H1 (cell line): ENCODE measurements at regions not wholly inside any gene's neighbourhood (a gene's known extent, or its start where the extent isn't known, plus 50 kb on each side); places are given as distances from the start of the nearest gene placed in this dataset.

Experiments
- BACH1 ChIP-seq: IDR thresholded peaks from 2 replicates; pipeline ENCODE4 v1.6.1; 2012; ENCODE audit warnings: low read length, improper control_type of control experiment
- BRCA1 ChIP-seq: IDR thresholded peaks from 2 replicates; pipeline ENCODE4 v1.6.1; 2012; ENCODE audit warnings: low read depth, low read length, improper control_type of control experiment
- CREB1 ChIP-seq: IDR thresholded peaks from 2 replicates; pipeline ENCODE4 v1.6.1; 2012; ENCODE audit warnings: inconsistent platforms
- RXRA ChIP-seq: IDR thresholded peaks from 2 replicates; pipeline ENCODE4 v1.6.1; 2011; ENCODE audit warnings: low read depth, mild to moderate bottlenecking, low read length, moderate library complexity; ENCODE audit not compliant: insufficient read depth
- SP4 ChIP-seq: IDR thresholded peaks from 2 replicates; pipeline ENCODE4 v1.6.1; 2012; ENCODE audit warnings: low read length, inconsistent platforms
- TAF7 ChIP-seq: optimal IDR thresholded peaks from 2 replicates; pipeline ENCODE3; 2011; ENCODE audit warnings: low read depth, mild to moderate bottlenecking, inconsistent platforms, low read length, moderate library complexity, borderline replicate concordance
- TF ChIP-seq, protein P1 (sequence below): fragments of 300-600 bp; sonication (generic); IDR thresholded peaks from 2 replicates; pipeline ENCODE4 v1.7.1; 2012; ENCODE audit warnings: low read length, moderate library complexity, mild to moderate bottlenecking, inconsistent platforms; ENCODE audit not compliant: insufficient replicate concordance
- TF ChIP-seq, protein P2 (sequence below): IDR thresholded peaks from 2 replicates; pipeline ENCODE4 v1.6.1; 2011; ENCODE audit warnings: low read depth, mild to moderate bottlenecking, low read length; ENCODE audit not compliant: insufficient read depth
- TF ChIP-seq, protein P3 (sequence below): IDR thresholded peaks from 2 replicates; pipeline ENCODE4 v1.6.1; 2012; ENCODE audit warnings: inconsistent platforms

DNA sequence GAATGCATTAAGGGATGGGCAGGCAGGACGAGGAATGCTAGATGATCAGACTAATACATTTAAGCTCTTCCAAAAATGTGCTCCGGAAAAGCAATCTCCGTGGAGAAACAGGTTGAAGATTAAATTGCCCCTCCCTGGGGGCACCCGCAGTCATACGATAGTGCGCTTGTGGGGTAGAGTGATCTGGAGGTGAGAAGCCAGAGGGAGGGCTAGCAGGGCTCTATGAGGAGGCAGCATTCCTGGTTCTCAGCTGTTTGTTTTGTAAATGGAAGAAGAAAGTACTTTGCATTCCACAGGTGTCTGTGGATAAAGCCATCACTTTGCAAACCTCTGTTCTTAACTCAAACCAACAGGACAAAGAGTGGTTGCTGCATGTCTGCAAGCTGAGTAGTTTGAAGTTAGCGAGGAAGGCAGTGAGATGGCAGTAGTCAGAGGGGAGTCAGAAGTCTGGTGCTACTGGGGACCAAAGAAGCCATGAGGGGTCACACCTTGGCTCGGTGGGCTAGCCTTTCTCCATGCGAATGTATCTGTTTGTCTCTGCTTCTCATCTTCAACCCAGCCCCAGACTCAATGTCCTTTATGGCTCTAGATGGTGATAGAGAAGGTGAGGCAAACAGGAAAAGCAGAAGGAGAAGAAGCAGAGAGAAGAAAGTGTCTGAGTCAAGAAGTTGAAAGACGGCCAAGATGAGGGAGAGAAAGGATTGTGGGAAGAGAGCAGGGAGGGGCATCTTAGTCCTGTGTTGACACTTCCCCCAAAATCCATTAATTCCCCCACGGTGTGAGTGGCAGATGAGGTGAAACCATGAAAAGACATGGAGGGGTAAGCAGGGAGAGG is 65.2 kb upstream of the GJA8 start (continued):
- TF ChIP-seq CREB1 (no peak), BRCA1 (no peak), RXRA (no peak), SP4 (no peak), TAF7 (no peak), BACH1 (0 out of 2 replicates have a peak, but pooled peaks have one; percentile 47)
- TF ChIP-seq, protein P1, sequence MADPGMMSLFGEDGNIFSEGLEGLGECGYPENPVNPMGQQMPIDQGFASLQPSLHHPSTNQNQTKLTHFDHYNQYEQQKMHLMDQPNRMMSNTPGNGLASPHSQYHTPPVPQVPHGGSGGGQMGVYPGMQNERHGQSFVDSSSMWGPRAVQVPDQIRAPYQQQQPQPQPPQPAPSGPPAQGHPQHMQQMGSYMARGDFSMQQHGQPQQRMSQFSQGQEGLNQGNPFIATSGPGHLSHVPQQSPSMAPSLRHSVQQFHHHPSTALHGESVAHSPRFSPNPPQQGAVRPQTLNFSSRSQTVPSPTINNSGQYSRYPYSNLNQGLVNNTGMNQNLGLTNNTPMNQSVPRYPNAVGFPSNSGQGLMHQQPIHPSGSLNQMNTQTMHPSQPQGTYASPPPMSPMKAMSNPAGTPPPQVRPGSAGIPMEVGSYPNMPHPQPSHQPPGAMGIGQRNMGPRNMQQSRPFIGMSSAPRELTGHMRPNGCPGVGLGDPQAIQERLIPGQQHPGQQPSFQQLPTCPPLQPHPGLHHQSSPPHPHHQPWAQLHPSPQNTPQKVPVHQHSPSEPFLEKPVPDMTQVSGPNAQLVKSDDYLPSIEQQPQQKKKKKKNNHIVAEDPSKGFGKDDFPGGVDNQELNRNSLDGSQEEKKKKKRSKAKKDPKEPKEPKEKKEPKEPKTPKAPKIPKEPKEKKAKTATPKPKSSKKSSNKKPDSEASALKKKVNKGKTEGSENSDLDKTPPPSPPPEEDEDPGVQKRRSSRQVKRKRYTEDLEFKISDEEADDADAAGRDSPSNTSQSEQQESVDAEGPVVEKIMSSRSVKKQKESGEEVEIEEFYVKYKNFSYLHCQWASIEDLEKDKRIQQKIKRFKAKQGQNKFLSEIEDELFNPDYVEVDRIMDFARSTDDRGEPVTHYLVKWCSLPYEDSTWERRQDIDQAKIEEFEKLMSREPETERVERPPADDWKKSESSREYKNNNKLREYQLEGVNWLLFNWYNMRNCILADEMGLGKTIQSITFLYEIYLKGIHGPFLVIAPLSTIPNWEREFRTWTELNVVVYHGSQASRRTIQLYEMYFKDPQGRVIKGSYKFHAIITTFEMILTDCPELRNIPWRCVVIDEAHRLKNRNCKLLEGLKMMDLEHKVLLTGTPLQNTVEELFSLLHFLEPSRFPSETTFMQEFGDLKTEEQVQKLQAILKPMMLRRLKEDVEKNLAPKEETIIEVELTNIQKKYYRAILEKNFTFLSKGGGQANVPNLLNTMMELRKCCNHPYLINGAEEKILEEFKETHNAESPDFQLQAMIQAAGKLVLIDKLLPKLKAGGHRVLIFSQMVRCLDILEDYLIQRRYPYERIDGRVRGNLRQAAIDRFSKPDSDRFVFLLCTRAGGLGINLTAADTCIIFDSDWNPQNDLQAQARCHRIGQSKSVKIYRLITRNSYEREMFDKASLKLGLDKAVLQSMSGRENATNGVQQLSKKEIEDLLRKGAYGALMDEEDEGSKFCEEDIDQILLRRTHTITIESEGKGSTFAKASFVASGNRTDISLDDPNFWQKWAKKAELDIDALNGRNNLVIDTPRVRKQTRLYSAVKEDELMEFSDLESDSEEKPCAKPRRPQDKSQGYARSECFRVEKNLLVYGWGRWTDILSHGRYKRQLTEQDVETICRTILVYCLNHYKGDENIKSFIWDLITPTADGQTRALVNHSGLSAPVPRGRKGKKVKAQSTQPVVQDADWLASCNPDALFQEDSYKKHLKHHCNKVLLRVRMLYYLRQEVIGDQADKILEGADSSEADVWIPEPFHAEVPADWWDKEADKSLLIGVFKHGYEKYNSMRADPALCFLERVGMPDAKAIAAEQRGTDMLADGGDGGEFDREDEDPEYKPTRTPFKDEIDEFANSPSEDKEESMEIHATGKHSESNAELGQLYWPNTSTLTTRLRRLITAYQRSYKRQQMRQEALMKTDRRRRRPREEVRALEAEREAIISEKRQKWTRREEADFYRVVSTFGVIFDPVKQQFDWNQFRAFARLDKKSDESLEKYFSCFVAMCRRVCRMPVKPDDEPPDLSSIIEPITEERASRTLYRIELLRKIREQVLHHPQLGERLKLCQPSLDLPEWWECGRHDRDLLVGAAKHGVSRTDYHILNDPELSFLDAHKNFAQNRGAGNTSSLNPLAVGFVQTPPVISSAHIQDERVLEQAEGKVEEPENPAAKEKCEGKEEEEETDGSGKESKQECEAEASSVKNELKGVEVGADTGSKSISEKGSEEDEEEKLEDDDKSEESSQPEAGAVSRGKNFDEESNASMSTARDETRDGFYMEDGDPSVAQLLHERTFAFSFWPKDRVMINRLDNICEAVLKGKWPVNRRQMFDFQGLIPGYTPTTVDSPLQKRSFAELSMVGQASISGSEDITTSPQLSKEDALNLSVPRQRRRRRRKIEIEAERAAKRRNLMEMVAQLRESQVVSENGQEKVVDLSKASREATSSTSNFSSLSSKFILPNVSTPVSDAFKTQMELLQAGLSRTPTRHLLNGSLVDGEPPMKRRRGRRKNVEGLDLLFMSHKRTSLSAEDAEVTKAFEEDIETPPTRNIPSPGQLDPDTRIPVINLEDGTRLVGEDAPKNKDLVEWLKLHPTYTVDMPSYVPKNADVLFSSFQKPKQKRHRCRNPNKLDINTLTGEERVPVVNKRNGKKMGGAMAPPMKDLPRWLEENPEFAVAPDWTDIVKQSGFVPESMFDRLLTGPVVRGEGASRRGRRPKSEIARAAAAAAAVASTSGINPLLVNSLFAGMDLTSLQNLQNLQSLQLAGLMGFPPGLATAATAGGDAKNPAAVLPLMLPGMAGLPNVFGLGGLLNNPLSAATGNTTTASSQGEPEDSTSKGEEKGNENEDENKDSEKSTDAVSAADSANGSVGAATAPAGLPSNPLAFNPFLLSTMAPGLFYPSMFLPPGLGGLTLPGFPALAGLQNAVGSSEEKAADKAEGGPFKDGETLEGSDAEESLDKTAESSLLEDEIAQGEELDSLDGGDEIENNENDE: no peak
- TF ChIP-seq, protein P2, sequence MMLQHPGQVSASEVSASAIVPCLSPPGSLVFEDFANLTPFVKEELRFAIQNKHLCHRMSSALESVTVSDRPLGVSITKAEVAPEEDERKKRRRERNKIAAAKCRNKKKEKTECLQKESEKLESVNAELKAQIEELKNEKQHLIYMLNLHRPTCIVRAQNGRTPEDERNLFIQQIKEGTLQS: no peak
- TF ChIP-seq, protein P3, sequence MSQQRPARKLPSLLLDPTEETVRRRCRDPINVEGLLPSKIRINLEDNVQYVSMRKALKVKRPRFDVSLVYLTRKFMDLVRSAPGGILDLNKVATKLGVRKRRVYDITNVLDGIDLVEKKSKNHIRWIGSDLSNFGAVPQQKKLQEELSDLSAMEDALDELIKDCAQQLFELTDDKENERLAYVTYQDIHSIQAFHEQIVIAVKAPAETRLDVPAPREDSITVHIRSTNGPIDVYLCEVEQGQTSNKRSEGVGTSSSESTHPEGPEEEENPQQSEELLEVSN: 0 out of 2 replicates have a peak, but pooled peaks have one; percentile 26
